Putamen (tissue), 1 donor: ENCODE measurements at regions not wholly inside any gene's neighbourhood (a gene's known extent, or its start where the extent isn't known, plus 50 kb on each side); places are given as distances from the start of the nearest gene placed in this dataset.
"Not testable (repeated sequence)": the region's sequence is repeated elsewhere in the genome, so short reads cannot be mapped to it uniquely, and the experiment has no call there.

ENCODE experiments used
- DNase-seq: peaks from one replicate; pipeline ENCODE4 v3.0.0-alpha.2; 2016; ENCODE audit warnings: low spot score

DNA sequence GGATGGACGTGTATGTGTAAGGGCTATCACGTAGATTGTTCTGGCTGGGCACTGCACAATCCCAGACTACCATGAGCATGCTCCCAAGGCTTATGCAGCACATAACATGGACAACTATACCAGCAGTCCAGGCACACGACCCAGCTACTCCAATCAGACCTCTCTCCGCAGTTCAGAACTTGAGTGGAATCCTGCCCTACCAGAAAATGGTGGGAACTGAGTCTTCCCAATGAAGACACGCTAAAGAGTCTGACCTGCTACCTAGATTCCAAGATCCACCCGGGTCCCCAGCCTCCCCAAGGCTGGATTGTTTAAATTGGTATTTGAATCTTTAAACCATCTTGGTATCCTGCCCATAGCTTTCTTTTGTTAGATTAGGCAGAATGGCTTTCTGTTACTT lies 251.3 kb upstream of the KAZN start:
- no peak for DNase-seq

DNA sequence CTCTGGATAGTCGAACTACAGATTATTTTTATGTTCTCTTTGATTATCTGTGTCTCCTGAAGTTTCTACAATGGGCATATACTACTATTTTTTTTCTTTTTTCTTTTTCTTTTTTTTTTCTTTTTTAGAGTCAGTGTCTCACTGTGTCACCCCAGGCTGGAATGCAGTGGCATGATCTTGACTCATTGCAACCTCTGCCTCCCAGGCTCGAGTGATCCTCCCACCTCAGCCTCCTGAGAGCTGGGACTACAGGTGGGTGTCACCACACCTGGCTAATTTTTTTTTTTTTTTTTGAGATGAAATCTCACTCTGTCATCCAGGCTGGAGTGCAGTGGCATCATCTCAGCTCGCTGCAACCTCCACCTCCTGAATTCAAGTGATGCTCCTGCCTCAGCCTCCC lies 250.7 kb upstream of the KAZN start:
- no peak for DNase-seq

DNA sequence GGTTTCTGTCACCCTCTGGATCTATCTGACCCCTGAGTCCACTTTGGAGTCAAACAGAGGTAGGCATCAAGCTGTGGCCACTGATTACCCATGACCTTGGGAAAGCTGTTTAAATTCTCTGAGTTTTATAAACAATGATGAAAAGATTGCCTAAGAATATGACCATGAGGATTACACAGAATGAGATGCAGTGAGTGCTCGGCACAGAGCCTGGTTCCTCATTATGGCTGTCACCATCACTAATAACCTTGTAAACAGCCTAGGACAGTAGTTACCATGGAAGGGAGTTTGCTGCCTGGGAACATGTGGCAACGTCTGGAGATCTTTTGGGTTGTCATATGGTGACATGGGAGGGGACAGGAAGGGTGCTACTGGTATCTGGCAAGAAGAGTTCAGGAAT lies 248.3 kb upstream of the KAZN start:
- no peak for DNase-seq

DNA sequence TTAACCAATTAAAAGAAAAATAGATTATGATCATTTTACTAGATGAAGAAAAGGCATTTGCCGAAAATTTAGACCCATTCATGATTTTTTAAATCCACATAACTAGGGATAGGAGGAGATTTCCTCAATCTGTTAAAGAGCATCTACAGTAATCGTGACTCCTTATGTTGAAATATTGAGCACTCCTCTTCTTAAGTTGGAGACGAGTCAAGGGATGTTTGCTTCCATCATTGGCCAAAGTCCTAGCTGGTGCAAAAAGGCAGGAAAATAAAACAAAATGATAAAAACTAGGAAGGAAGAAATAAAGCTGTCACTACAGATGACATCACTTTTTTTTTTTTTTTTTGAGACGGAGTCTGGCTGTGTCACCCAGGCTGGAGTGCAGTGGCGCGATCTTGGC lies 245.6 kb upstream of the KAZN start:
- DNase-seq: no peak

DNA sequence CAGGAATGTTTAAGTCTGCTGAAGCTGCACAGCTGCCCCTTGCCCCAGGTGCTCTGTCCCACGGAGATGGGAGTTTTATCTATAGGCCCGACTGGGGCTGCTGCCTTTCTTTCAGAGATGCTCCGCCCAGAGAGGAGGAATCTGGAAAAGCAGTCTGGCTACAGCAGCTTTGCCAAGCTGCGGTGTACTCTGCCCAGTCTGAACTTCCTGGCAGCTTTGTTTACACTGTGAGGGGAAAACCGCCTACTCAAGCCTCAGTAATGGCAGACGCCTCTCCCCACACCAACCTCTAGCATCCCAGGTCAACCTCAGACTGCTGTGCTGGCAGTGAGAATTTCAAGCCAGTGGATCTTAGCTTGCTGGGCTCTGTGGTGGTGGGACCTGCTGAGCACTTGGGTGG lies 237.5 kb upstream of the KAZN start:
- DNase-seq: not testable (repeated sequence)

DNA sequence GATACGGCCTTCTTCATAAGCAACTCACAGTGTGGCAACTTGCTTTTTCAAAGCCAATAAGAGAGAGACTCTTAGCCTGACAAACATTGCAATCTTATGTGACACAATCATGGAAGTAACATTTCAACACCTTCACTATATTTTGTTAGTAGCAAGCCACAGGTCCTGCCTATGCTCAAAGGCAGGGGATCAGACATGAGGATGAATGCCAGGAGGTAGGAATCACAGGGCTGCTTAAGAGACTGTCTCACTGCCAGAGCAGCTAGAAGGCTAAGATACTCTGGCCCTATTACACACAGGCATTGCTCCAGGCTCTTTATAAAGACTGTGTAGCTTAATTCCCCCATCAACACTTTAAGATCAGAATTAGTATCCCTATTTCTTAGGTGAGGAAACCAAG lies 236.2 kb upstream of the KAZN start:
- no peak for DNase-seq

DNA sequence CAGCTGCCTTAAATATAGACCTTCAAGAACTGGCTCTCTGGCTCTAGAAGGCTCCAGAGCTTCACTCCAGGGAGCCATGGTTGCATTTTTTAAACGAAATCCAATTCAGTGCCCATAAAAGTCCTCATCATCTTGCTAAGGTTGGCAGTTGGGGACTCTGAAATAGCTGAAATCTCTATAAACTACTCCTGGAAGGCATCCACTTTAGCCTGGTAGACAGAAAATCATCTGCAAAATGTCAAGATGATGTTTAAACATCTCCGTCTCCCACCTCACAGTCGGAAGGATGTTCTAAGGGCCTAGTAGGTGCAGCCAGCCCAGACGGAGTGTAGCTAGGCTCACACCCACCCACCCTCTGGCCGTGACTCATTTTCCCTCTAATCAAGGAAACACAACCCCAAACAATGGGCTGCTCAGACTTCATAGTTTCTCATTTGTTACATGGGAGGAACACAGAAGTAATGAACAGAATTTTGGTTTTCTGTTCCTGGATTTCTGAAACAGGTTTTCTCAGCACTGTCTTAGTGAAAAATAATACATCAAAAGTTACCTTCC lies 235.4 kb upstream of the KAZN start:
- DNase-seq: no peak

DNA sequence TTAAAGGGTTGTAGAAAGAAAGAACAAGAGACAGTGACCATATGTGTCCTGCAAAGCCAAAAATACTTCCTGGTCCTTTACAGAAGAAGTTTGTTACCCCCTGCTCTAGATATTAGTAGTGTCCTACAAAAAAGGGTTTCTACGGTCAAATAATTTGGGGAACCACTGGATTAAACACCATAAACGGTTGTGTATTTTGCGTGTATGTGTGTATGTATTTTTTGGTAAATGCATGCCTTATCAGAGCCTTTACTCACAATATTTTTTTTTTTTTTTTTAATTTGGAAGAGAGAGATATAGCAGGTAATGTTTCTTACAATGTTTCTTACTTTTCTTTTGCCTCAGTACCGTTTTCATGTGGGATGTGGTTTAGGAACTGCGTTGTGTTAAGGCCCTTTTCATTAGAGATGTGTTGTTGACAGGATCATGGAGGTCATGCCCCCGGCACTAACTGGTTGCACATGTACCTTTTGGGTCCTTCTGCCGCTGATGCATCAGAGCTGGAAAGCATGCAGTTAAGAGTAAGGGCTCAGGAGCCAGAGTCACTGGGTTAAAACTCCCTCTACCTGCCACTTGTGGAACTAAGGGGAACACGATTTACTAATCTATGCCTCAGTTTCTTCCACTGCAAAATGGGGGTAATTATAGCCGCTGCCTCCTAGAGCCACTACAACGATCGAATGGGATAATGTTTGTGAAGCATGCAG lies 234.6 kb upstream of the KAZN start:
- DNase-seq: no peak

DNA sequence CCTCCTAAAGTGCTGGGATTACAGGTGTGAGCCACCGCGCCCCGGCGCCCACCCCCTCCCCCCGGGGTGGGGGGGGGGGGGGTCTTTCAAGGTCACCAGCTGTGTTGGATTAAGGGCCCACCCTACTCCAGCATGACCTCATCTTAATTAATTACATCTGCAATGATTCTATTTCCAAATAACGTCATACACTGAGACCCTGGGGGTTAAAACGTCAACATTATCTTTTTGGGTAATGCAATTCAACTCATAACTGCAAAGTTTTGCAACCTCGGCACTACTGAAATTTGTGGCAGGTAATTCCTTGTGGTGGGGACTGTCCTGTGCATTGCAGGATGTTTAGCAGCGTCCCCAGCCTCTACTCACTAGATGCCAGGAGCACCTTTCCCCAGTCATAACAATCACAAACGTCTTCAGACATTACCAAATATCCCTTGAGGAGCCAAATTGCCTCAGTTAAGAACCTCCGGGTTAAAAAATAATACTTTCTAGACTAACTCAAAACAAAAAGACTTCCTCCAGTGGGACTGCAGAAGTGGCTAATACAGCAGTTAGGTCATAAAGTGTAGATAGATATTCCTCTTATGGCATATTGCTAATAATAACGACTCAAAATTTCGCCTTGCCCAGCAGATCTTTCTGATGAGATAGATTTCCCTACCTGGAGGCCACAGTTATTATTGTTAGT lies 233.0 kb upstream of the KAZN start:
- no peak for DNase-seq

DNA sequence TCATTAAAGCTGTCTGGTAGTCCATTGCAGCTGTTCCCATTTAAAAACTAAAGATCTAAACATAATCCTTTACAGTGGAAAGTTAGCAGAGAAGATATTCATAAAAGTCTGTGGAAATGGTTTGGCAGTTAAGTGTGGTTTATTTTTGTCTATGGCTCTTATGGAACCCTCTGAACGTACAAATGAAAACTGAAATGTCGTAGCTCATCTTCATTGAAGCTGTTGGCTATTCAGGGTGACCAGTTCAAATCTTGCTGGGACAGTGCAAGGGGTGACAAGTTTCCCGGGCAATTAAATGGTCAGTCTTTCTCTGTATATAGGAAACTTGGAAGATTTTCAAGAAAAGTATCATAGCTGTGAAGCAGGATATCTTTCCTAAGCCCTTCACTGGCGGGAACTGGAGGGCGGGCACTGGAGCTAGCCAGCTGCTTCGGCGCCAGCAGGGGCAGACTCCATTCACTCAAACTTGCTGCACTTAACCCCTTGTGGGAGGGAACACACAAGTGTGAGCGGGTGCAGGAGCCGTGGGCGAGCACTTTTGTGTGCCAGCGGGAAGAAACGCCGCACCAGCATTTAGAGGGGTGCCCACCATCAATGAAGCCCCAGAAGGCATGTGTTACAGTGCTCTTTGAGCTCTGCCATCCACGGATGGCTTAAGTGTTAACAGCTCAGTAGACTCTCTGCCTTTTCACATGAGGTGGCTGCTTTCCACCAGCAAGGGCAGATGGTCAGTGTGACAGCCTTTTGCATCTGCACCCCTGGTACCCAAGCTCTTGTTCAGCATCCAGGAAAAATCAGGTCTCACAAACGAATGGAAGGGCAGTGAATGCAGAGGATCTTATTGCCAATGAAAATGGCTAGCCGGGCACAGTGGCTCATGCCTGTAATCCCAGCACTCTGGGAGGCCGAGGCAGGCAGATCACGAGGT lies 232.1 kb upstream of the KAZN start:
- peak; percentile 27 for DNase-seq

DNA sequence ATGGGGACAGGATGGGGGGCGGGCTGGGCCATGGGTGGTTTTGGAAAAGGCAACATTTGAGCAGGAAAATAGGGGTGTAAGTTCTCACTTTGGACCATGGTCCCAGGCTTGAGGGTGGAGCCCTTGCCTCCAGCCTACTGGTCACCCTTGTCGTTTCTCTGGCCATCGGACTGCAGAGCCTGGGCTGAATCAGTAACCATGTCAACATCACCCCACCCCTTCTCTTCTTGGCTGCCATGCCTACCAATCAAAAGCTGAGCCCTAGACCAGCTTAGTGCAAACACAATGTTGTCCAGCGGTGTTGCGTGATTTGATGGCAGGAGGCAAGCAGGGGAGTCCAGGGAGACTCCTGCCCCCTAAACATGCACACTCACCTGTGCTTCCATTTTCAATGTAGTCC lies 231.0 kb upstream of the KAZN start:
- DNase-seq: no peak

DNA sequence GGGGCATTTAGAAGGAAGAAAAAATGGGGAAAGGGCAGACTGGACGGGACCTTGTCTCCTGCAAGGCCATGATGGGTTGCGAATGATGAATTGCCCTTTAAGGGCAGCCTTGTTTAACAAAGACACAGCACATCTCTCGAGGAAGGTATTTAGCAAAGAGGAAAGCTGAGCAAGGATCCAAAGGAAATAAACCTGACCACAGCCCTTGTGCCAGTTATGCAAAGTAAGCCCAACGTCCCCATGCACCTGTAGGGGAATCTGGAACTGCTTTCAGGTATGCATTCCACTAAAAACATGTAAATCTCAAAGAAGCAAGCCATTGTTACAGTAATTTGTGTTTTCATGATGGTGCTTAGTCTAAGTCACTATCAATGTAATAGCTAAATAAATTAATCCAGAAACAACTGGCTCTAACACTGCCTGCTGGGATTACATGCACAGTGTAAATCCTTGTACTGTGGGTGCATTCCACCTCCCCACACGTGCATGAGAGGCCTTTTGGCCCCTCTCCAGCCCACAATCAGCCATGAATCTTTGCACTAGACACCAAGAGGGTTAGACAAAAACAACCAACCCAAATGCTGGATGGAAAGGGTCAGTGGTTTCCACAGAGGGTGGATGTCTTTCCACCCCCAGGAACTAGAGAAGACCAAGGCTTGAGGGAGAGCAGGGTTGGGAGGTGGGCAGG lies 228.8 kb upstream of the KAZN start:
- no peak for DNase-seq

DNA sequence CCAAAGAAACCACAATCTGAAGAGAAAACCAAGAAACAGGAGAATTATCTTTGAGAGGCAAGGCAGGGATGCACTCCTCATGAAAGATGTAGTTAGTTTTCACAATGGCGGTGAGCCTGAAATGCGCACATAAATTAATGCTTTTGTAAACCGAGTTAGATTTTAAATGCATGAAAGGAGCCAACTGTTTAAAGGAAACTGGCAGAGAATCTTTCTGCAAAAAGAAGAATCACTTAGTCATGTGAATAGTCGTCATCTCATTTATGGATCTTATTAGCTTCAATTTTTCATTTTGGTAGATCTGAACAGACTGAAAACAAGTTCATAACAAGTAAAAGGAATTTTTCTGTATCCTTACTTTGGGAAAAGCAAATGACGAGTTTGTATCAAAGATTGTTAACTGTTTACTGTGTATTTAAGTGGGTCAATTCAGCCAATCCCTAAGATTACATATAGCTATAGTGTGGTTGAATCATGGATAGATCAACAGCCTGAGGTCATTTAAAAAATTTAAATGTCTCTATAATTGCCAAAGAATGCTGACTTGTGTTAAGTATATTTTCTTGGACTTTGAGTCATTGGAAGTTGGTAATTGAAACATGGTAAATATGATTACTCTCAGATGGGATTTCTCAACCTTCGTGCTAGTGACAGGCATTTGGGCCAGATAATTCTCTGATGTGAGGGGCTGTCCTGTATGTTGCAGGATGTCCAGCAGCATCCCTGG lies 226.6 kb upstream of the KAZN start:
- no peak for DNase-seq

DNA sequence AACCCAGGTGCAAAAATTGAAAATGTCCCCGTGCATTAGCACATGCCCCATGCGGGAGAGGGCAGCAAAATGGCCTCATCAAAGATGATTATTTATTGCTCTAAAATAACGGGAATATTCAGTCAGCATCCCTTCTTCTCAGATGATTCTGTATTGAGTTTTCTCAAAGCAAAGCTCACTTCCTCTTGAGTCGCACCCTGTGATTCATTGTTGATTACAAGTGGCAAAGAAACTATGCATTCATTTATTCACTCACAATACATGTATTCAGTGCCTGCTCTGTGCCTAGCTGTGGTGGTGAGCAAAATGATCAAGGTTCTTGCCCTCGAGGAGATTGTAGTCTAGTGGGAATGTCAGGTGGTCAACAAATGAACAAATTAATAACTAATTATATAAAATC lies 226.0 kb upstream of the KAZN start:
- no peak for DNase-seq

DNA sequence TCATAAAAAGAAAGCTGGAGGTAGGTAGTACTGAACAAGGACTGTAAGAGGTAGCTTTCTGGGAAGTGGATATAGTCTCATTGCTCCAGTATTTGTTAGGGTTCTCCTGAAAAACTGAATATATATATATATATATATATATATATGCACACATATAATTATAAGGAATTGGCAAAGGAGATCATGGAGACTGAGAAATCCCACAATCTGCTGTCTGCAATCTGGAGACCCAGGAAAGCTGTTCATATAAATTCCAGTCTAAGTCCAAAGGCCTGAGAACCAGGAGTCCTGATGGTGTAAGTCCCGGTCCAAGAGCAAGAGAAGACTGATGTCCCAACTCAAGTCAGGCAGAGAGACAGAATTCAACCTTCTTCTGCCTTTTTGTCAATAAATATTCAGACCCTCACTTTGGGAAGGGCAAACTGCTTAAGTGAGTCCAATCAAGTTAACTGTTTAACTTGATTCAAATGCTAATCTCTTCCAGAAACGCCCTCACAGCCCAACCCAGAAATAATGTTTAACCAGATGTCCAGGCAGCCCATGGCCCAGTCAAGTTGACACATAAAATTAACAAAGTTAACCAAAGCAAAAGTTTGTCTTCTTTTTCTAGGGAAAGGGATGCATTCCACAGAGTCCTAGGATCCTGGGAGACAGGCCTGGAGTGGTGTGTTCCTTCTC lies 225.3 kb upstream of the KAZN start:
- DNase-seq: no peak

DNA sequence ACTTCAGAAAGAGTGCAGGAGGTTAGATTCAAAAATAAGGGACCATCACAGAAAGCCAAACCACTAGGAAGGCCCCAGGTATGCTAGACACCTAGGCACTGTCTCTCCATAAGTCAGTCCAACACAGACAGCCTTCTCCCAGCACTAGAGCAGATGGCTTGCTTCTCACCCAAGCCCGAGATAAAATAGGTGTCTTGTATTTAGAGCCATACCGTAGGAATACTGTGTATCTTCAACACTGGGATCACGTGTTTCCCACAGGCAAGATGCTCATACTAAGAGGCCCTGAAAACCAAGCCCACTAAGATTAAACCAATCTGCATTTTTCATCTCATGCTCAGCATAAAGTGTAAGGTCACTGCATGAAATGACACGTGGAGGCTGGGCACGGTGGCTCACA lies 223.3 kb upstream of the KAZN start:
- DNase-seq: no peak

DNA sequence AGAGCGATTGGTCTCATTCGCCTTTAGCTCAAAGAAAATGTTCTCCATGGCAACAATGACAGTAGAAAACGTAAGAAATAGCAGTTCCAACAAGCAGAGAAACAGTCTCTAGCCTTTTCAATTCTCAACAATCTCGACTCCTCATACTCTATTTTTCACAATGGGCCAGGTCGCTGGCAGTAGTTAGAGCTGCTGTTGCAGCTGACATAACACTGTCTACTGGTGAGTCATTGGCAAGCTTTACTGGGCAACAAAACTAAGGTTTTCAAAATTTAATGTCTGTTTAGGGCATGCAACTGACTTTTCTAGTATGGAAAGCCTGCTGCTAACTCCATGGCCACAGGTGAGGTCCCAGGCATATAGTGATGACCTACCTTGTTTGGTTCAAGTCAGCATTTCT lies 221.1 kb upstream of the KAZN start:
- DNase-seq: no peak

DNA sequence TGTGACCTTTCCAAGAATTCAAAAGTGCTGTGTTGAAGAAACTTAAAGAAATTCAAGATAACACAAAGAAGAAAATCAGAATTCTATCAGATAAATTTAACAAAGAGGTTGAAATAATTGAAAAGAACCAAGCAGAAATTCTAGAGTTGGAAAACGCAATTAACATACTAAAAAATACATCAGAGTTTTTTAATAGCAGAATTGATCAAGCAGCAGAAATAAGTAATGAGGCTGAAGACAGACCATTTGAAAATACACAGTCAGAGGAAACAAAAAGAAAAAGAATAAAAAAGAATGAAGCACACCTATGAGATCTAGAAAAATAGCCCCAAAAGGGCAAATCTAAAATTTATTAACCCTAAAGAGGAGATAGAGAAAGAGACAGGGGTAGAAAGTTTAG lies 218.1 kb upstream of the KAZN start:
- no peak for DNase-seq

DNA sequence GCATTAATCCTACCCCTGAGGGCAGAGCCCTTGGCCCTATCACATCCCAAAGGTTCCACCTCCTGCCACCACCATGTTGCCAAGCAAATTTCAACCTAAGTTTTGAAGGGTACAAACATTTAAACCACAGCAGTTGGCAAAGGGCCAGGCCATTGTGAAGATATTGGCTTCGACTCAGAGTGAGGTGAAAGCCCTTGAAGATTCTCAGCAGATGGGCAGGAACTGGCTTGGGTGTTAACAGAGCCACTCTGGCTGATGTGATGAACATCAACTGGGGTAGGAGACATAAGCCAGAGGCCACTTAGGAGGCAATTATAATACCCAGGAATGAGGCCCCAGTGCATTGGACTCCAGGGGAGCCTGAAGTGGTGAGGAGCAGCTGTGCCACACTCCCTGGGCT lies 207.7 kb upstream of the KAZN start:
- DNase-seq: no peak

DNA sequence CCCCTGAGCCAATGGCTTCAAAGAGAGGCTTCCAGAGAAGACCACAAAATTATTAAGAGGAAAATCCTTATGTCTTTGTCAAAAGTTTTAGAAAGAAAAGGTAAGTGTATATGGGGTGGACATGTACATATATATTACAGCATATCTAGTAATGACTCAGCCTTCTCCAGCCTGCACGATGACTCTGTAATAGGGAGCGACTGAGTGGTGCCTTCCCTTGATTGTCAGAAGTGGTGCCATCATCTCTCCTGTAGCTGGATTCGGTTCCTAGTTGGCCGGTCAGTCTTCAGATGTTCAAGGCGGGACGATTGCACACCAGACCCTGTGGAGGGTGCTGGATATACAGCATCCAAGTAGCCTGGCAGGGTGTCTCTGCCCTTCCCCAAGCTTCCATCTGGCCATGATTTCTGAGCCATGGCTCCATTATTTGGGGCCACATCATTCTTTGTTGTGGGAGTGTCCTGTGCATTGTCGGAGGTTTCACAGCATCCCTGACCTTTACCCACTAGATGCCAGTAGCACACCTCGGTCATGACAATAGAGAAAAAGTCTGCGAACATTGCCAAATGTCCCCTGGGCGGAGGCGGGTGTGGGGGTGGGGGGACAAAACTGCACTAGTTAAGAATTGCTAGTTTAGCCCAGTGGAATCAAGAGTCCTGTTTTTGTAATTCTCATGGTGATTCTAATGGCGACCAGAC lies 206.2 kb upstream of the KAZN start:
- DNase-seq: no peak
